WERI-Rb-1 (cell line): ENCODE measurements at regions not wholly inside any gene's neighbourhood (a gene's known extent, or its start where the extent isn't known, plus 50 kb on each side); places are given as distances from the start of the nearest gene placed in this dataset.
"Not testable (repeated sequence)": the region's sequence is repeated elsewhere in the genome, so short reads cannot be mapped to it uniquely, and the experiment has no call there.

Experiments used
- DNase-seq: peaks from one replicate; pipeline ENCODE4 v3.0.0-alpha.2; 2020
- H3K27ac ChIP-seq: fragments of 250-450 bp; sonication (Bioruptor Pico); 2 replicates; pipeline ENCODE4 v1.5.1; 2020; ENCODE audit warnings: mild to moderate bottlenecking, moderate library complexity
- H3K27me3 ChIP-seq: fragments of 250-450 bp; sonication (Bioruptor Pico); 2 replicates; pipeline ENCODE4 v1.5.1; 2021; ENCODE audit warnings: mild to moderate bottlenecking, low read depth, moderate library complexity; ENCODE audit not compliant: insufficient read depth, severe bottlenecking
- H3K36me3 ChIP-seq: fragments of 250-450 bp; sonication (Bioruptor Pico); 2 replicates; pipeline ENCODE4 v1.5.1; 2020; ENCODE audit warnings: mild to moderate bottlenecking, moderate library complexity
- H3K4me3 ChIP-seq: 2 replicates; pipeline ENCODE4 v1.5.1; 2011; ENCODE audit warnings: low read depth, mild to moderate bottlenecking, control low read depth, low read length
- H3K9me3 ChIP-seq: fragments of 250-450 bp; sonication (Bioruptor Pico); 2 replicates; pipeline ENCODE4 v1.5.1; 2021; ENCODE audit warnings: mild to moderate bottlenecking, moderate library complexity; ENCODE audit not compliant: severe bottlenecking
- TF ChIP-seq, protein P1 (sequence below): IDR thresholded peaks from 2 replicates; pipeline ENCODE4 v1.5.1; 2011; ENCODE audit warnings: low read depth, mild to moderate bottlenecking, control low read depth, inconsistent platforms, low read length

- Histone ChIP-seq H3K4me3 (no peak overlapping the region), H3K9me3 (no peaks in the 10 kb centered on the region), H3K27ac (no peak overlapping the region), H3K27me3 (no peaks in the 10 kb centered on the region), H3K36me3 (no peaks in the 10 kb centered on the region)
- TF ChIP-seq, protein P1, sequence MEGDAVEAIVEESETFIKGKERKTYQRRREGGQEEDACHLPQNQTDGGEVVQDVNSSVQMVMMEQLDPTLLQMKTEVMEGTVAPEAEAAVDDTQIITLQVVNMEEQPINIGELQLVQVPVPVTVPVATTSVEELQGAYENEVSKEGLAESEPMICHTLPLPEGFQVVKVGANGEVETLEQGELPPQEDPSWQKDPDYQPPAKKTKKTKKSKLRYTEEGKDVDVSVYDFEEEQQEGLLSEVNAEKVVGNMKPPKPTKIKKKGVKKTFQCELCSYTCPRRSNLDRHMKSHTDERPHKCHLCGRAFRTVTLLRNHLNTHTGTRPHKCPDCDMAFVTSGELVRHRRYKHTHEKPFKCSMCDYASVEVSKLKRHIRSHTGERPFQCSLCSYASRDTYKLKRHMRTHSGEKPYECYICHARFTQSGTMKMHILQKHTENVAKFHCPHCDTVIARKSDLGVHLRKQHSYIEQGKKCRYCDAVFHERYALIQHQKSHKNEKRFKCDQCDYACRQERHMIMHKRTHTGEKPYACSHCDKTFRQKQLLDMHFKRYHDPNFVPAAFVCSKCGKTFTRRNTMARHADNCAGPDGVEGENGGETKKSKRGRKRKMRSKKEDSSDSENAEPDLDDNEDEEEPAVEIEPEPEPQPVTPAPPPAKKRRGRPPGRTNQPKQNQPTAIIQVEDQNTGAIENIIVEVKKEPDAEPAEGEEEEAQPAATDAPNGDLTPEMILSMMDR, result no peak
- DNase-seq, result no peak
These were observed 59.7 kb upstream of the CACHD1 start for GRCh38 chr1:64410217-64410616.

GRCh38 chr1:64414855-64415546, 54.9 kb upstream of the CACHD1 start:
- not testable (repeated sequence) for H3K27ac ChIP-seq, H3K36me3 ChIP-seq, H3K4me3 ChIP-seq, H3K9me3 ChIP-seq, H3K27me3 ChIP-seq, DNase-seq

- H3K9me3 ChIP-seq, result no peaks in the 10 kb centered on the region
- DNase-seq, result no peak
- H3K36me3 ChIP-seq, result no peaks in the 10 kb centered on the region
- TF ChIP-seq, protein P1, result no peak
- no peaks in the 10 kb centered on the region for H3K27me3 ChIP-seq
- no peak overlapping the region for H3K4me3 ChIP-seq
- H3K27ac ChIP-seq, result no peak overlapping the region
These were observed 52.1 kb upstream of the CACHD1 start for GRCh38 chr1:64417803-64418202.
